Activated naive CD8-positive, alpha-beta T cell (primary cell): ENCODE measurements at regions not wholly inside any gene's neighbourhood (a gene's known extent, or its start where the extent isn't known, plus 50 kb on each side); places are given as distances from the start of the nearest gene placed in this dataset.

Source experiments
- H3K27ac Mint-ChIP-seq: one replicate; pipeline ENCODE4 v1.8.0; 2021; ENCODE audit warnings: mixed read lengths
- H3K27me3 Mint-ChIP-seq: one replicate; pipeline ENCODE4 v1.8.0; 2021; ENCODE audit warnings: mixed read lengths
- H3K36me3 Mint-ChIP-seq: one replicate; pipeline ENCODE4 v1.8.0; 2021; ENCODE audit warnings: mixed read lengths
- H3K4me1 Mint-ChIP-seq: one replicate; pipeline ENCODE4 v1.8.0; 2021; ENCODE audit warnings: low read depth, mixed read lengths
- H3K4me3 Mint-ChIP-seq: one replicate; pipeline ENCODE4 v1.8.0; 2021; ENCODE audit warnings: mild to moderate bottlenecking, mixed read lengths
- H3K9me3 Mint-ChIP-seq: one replicate; pipeline ENCODE4 v1.8.0; 2021; ENCODE audit warnings: low read depth, mixed read lengths

- H3K9me3 Mint-ChIP-seq: peaks cover 51% of the 10 kb centered on the region
- no peak overlapping the region for H3K4me3 Mint-ChIP-seq
- H3K27ac Mint-ChIP-seq: no peak overlapping the region
- no peaks in the 10 kb centered on the region for H3K4me1 Mint-ChIP-seq
- H3K27me3 Mint-ChIP-seq: no peaks in the 10 kb centered on the region
- H3K36me3 Mint-ChIP-seq: no peaks in the 10 kb centered on the region
Measured at GRCh38 chr5:87836696-87837095, 424.0 kb upstream of the CCNH start.

- H3K36me3 Mint-ChIP-seq: no peaks in the 10 kb centered on the region
- H3K4me1 Mint-ChIP-seq: no peaks in the 10 kb centered on the region
Measured at GRCh38 chr5:87831499-87831898, 418.8 kb upstream of the CCNH start.

GRCh38 chr5:87829217-87829551 lies 416.5 kb upstream of the CCNH start:
- H3K4me1 Mint-ChIP-seq: no peaks in the 10 kb centered on the region
- H3K27me3 Mint-ChIP-seq: peaks cover 3% of the 10 kb centered on the region
- no peak overlapping the region for H3K4me3 Mint-ChIP-seq
- peaks cover 12% of the 10 kb centered on the region for H3K9me3 Mint-ChIP-seq
- H3K27ac Mint-ChIP-seq: no peak overlapping the region
- H3K36me3 Mint-ChIP-seq: no peaks in the 10 kb centered on the region

More at GRCh38 chr5:87831499-87831898, 418.8 kb upstream of the CCNH start:
- Mint-ChIP-seq H3K9me3 (peaks cover 20% of the 10 kb centered on the region), H3K4me3 (no peak overlapping the region), H3K27me3 (peaks cover 2% of the 10 kb centered on the region), H3K27ac (no peak overlapping the region)

GRCh38 chr5:87828545-87829216 lies 416.0 kb upstream of the CCNH start:
- no peaks in the 10 kb centered on the region for H3K4me1 Mint-ChIP-seq
- no peaks in the 10 kb centered on the region for H3K36me3 Mint-ChIP-seq
- H3K27me3 Mint-ChIP-seq: peaks cover 3% of the 10 kb centered on the region
- peaks cover 8% of the 10 kb centered on the region for H3K9me3 Mint-ChIP-seq
- H3K4me3 Mint-ChIP-seq: no peak overlapping the region
- H3K27ac Mint-ChIP-seq: no peak overlapping the region

- no peaks in the 10 kb centered on the region for H3K36me3 Mint-ChIP-seq
- no peaks in the 10 kb centered on the region for H3K9me3 Mint-ChIP-seq
- H3K4me1 Mint-ChIP-seq: no peaks in the 10 kb centered on the region
- no peak overlapping the region for H3K27ac Mint-ChIP-seq
- no peak overlapping the region for H3K4me3 Mint-ChIP-seq
- H3K27me3 Mint-ChIP-seq: peaks cover 3% of the 10 kb centered on the region
Measured at GRCh38 chr5:87827539-87827938, 414.8 kb upstream of the CCNH start.

- no peaks in the 10 kb centered on the region for H3K36me3 Mint-ChIP-seq
- no peak overlapping the region for H3K4me3 Mint-ChIP-seq
- no peak overlapping the region for H3K27ac Mint-ChIP-seq
- H3K4me1 Mint-ChIP-seq: no peaks in the 10 kb centered on the region
- H3K9me3 Mint-ChIP-seq: no peaks in the 10 kb centered on the region
- H3K27me3 Mint-ChIP-seq: peaks cover 6% of the 10 kb centered on the region
Measured at GRCh38 chr5:87826507-87826906, 413.8 kb upstream of the CCNH start.

GRCh38 chr5:87825583-87825982 lies 412.9 kb upstream of the CCNH start:
- Mint-ChIP-seq H3K9me3 (no peaks in the 10 kb centered on the region), H3K4me3 (no peak overlapping the region), H3K27me3 (peaks cover 6% of the 10 kb centered on the region), H3K27ac (no peak overlapping the region), H3K36me3 (no peaks in the 10 kb centered on the region), H3K4me1 (no peaks in the 10 kb centered on the region)

- Mint-ChIP-seq H3K27me3 (peaks cover 3% of the 10 kb centered on the region), H3K27ac (no peak overlapping the region), H3K9me3 (no peaks in the 10 kb centered on the region), H3K4me1 (no peaks in the 10 kb centered on the region), H3K4me3 (no peak overlapping the region), H3K36me3 (no peaks in the 10 kb centered on the region)
Measured at GRCh38 chr5:87807783-87808182, 395.1 kb upstream of the CCNH start.

GRCh38 chr5:87803352-87803751 lies 390.6 kb upstream of the CCNH start:
- no peaks in the 10 kb centered on the region for H3K4me1 Mint-ChIP-seq
- no peaks in the 10 kb centered on the region for H3K9me3 Mint-ChIP-seq
- H3K27ac Mint-ChIP-seq: no peak overlapping the region
- H3K27me3 Mint-ChIP-seq: peaks cover 10% of the 10 kb centered on the region
- H3K4me3 Mint-ChIP-seq: no peak overlapping the region
- H3K36me3 Mint-ChIP-seq: no peaks in the 10 kb centered on the region

GRCh38 chr5:87791869-87792268 lies 379.1 kb upstream of the CCNH start:
- H3K4me3 Mint-ChIP-seq: no peak overlapping the region
- no peaks in the 10 kb centered on the region for H3K9me3 Mint-ChIP-seq
- peaks cover 5% of the 10 kb centered on the region for H3K27me3 Mint-ChIP-seq
- H3K27ac Mint-ChIP-seq: no peak overlapping the region
- H3K4me1 Mint-ChIP-seq: no peaks in the 10 kb centered on the region
- no peaks in the 10 kb centered on the region for H3K36me3 Mint-ChIP-seq

GRCh38 chr5:87788416-87788815 lies 375.7 kb upstream of the CCNH start:
- H3K27ac Mint-ChIP-seq: no peak overlapping the region
- no peak overlapping the region for H3K4me3 Mint-ChIP-seq
- peaks cover 2% of the 10 kb centered on the region for H3K27me3 Mint-ChIP-seq
- no peaks in the 10 kb centered on the region for H3K4me1 Mint-ChIP-seq
- no peaks in the 10 kb centered on the region for H3K9me3 Mint-ChIP-seq
- H3K36me3 Mint-ChIP-seq: no peaks in the 10 kb centered on the region

- Mint-ChIP-seq H3K27me3 (peaks cover 6% of the 10 kb centered on the region), H3K9me3 (no peaks in the 10 kb centered on the region), H3K36me3 (no peaks in the 10 kb centered on the region), H3K27ac (no peak overlapping the region), H3K4me3 (no peak overlapping the region), H3K4me1 (no peaks in the 10 kb centered on the region)
Measured at GRCh38 chr5:87787625-87788256, 375.0 kb upstream of the CCNH start.

GRCh38 chr5:87787086-87787485 lies 374.4 kb upstream of the CCNH start:
- no peaks in the 10 kb centered on the region for H3K4me1 Mint-ChIP-seq
- peaks cover 9% of the 10 kb centered on the region for H3K27me3 Mint-ChIP-seq
- no peaks in the 10 kb centered on the region for H3K36me3 Mint-ChIP-seq
- H3K27ac Mint-ChIP-seq: no peak overlapping the region
- H3K9me3 Mint-ChIP-seq: no peaks in the 10 kb centered on the region
- no peak overlapping the region for H3K4me3 Mint-ChIP-seq

- Mint-ChIP-seq H3K36me3 (no peaks in the 10 kb centered on the region), H3K4me3 (no peak overlapping the region), H3K4me1 (no peaks in the 10 kb centered on the region), H3K9me3 (no peaks in the 10 kb centered on the region), H3K27me3 (peaks cover 13% of the 10 kb centered on the region), H3K27ac (no peak overlapping the region)
Measured at GRCh38 chr5:87786471-87786870, 373.7 kb upstream of the CCNH start.

GRCh38 chr5:87785554-87786335 lies 373.0 kb upstream of the CCNH start:
- no peaks in the 10 kb centered on the region for H3K36me3 Mint-ChIP-seq
- no peak overlapping the region for H3K4me3 Mint-ChIP-seq
- peaks cover 2% of the 10 kb centered on the region for H3K4me1 Mint-ChIP-seq
- no peak overlapping the region for H3K27ac Mint-ChIP-seq
- peaks cover 16% of the 10 kb centered on the region for H3K27me3 Mint-ChIP-seq
- no peaks in the 10 kb centered on the region for H3K9me3 Mint-ChIP-seq
